Forelimb muscle (tissue), 1 donor: ENCODE measurements at regions not wholly inside any gene's neighbourhood (a gene's known extent, or its start where the extent isn't known, plus 50 kb on each side); places are given as distances from the start of the nearest gene placed in this dataset.
"Not testable (repeated sequence)": the region's sequence is repeated elsewhere in the genome, so short reads cannot be mapped to it uniquely, and the experiment has no call there.

Experiments used
- DNase-seq: peaks from one replicate; pipeline ENCODE4 v3.0.0-alpha.2; 2013; ENCODE audit warnings: low read depth

- DNase-seq = not testable (repeated sequence)
Observed at GRCh38 chr9:110020216-110020615, 187.7 kb downstream of the C9orf152 start.

- DNase-seq = no peak
Observed at GRCh38 chr9:110021891-110022290, 186.1 kb downstream of the C9orf152 start.

GRCh38 chr9:110023221-110023620, 184.7 kb downstream of the C9orf152 start:
- not testable (repeated sequence) for DNase-seq

- no peak for DNase-seq
Observed at GRCh38 chr9:110025551-110026170, 182.3 kb downstream of the C9orf152 start.

- no peak for DNase-seq
Observed at GRCh38 chr9:110027671-110028081, 180.3 kb downstream of the C9orf152 start.

- no peak for DNase-seq
Observed at GRCh38 chr9:110028271-110028670, 179.7 kb downstream of the C9orf152 start.

GRCh38 chr9:110028676-110029075, 179.3 kb downstream of the C9orf152 start:
- no peak for DNase-seq

- DNase-seq = no peak
Observed at GRCh38 chr9:110029429-110029955, 178.5 kb downstream of the C9orf152 start.

- DNase-seq = no peak
Observed at GRCh38 chr9:110029956-110030480, 177.9 kb downstream of the C9orf152 start.

GRCh38 chr9:110030632-110031031, 177.3 kb downstream of the C9orf152 start:
- no peak for DNase-seq

- no peak for DNase-seq
Observed at GRCh38 chr9:110031511-110032173, 176.3 kb downstream of the C9orf152 start.

- DNase-seq = not testable (repeated sequence)
Observed at GRCh38 chr9:110032532-110032931, 175.4 kb downstream of the C9orf152 start.

GRCh38 chr9:110033869-110034268, 174.1 kb downstream of the C9orf152 start:
- no peak for DNase-seq

- DNase-seq = no peak
Observed at GRCh38 chr9:110036286-110036685, 171.7 kb downstream of the C9orf152 start.

GRCh38 chr9:110040788-110041187, 167.2 kb downstream of the C9orf152 start:
- no peak for DNase-seq

- no peak for DNase-seq
Observed at GRCh38 chr9:110041452-110041851, 166.5 kb downstream of the C9orf152 start.

- no peak for DNase-seq
Observed at GRCh38 chr9:110047232-110047954, 160.6 kb downstream of the C9orf152 start.

- no peak for DNase-seq
Observed at GRCh38 chr9:110047955-110048402, 160.0 kb downstream of the C9orf152 start.

GRCh38 chr9:110048403-110048975, 159.5 kb downstream of the C9orf152 start:
- DNase-seq = peak; percentile 35

- DNase-seq = no peak
Observed at GRCh38 chr9:110048976-110049698, 158.8 kb downstream of the C9orf152 start.
